ENCODE measurements at regions not wholly inside any gene's neighbourhood (a gene's known extent, or its start where the extent isn't known, plus 50 kb on each side); places are given as distances from the start of the nearest gene placed in this dataset.

GRCh38 chr9:18348083-18348475 is 125.9 kb upstream of the ADAMTSL1 start:
- DNase-seq (ENCODE audit: low read depth), result no peak

DNA sequence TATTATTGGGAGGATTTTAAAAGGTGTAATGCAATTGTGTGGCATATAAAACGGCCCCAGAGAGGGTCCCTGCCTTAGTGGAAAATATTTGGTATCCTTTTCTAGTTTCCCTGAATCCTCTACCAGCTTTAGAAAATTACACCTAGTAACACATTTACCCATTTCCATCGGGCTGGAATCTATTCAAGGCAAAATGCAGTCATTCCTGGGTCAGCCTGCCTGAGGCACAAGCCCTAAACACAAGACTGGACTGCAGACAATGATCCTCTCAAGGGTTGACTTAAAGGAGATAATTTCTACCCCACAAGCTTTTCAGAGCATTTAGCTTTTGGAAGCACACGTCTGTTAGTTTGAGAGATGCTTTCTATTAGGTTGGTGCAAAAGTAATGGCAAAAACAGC is 124.4 kb upstream of the ADAMTSL1 start:
- DNase-seq (ENCODE audit: low read depth), result no peak

DNA sequence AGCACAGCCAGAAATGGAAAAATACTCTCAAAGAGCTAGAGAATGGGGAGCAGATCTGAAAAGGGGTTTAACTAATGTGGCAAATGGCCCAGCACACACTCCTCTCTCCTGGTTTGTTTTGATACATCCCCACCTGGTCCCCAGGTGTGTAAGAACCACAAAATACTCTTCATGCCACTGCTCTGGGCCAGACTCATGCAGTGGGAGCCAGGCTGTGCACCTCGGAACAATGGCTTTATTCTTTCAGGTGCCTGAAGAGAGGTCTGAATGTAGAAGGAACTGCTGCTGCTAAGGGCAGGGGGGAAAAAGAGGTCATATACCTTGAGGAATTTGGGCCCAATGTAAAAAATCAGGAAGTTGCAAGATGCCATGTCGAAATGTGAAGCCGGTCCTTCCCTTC is 123.9 kb upstream of the ADAMTSL1 start:
- no peak for DNase-seq (ENCODE audit: low read depth)

- no peak for DNase-seq (ENCODE audit: low read depth)
These were observed 122.9 kb upstream of the ADAMTSL1 start for GRCh38 chr9:18350995-18351595.

DNA sequence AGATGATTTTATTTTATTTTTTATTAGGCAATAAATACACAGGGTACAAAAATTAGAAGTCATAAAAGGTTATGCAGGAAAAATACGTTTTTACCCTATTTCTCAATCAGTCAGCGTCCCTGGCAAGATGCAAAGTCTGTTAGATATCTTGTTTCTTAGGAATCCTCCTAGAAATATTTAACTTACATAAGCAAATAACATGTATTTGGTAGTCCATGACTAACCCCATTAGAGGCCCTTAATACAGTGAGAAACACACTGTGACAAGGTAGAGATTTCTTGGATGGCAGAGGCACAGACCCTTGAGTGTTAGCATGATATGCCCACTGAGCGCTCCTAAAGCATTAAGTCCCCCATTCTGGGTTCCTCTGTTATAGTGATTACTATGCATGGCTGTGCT is 121.2 kb upstream of the ADAMTSL1 start:
- DNase-seq (ENCODE audit: low read depth), result no peak

- no peak for DNase-seq (ENCODE audit: low read depth)
These were observed 120.5 kb upstream of the ADAMTSL1 start for GRCh38 chr9:18353473-18353872.

DNA sequence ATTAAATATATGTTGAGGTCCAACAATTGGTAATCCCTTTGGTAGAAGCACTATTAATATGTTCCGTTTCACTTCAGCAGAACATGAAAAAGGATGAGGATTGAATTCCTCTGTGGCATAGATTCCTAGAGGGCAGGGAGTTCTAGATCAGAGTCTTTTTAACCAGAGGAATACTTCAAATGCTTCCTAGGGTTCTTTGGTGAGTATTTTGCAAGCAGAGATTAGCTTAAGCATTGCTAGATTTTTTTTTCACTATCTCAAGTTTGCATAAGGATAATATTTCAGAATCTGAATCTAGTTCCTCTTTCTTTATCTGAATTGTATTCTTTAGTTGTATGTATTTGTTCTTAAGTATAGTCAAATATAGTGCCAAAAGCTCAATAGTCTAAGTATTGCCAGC is 116.6 kb upstream of the ADAMTSL1 start:
- no peak for DNase-seq (ENCODE audit: low read depth)

- no peak for DNase-seq (ENCODE audit: low read depth)
These were observed 115.6 kb upstream of the ADAMTSL1 start for GRCh38 chr9:18358325-18358724.

DNA sequence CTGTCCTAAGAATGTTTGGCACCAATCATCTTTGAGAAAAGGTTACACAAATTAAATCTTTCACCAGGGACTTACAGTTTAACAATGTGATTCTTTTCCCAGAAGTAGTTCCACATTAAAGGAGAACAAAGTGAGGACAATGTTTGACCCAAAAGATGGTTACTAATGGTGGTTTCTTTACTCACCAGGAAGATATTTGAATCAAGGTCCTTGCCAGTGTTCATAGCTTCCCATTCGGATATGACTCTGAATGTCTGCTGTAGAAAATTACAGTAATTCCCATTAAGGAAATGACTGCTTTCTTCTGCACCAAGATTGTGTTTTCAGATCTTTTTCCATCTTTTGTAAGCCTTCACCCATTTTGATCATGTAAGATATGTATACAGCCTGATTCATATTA is 114.6 kb upstream of the ADAMTSL1 start:
- peak; percentile 56 for DNase-seq (ENCODE audit: low read depth)

- DNase-seq (ENCODE audit: low read depth), result no peak
These were observed 113.9 kb upstream of the ADAMTSL1 start for GRCh38 chr9:18360005-18360404.

- no peak for DNase-seq (ENCODE audit: low read depth)
These were observed 112.3 kb upstream of the ADAMTSL1 start for GRCh38 chr9:18361646-18362045.

- DNase-seq (ENCODE audit: low read depth), result no peak
These were observed 111.8 kb upstream of the ADAMTSL1 start for GRCh38 chr9:18362166-18362565.

DNA sequence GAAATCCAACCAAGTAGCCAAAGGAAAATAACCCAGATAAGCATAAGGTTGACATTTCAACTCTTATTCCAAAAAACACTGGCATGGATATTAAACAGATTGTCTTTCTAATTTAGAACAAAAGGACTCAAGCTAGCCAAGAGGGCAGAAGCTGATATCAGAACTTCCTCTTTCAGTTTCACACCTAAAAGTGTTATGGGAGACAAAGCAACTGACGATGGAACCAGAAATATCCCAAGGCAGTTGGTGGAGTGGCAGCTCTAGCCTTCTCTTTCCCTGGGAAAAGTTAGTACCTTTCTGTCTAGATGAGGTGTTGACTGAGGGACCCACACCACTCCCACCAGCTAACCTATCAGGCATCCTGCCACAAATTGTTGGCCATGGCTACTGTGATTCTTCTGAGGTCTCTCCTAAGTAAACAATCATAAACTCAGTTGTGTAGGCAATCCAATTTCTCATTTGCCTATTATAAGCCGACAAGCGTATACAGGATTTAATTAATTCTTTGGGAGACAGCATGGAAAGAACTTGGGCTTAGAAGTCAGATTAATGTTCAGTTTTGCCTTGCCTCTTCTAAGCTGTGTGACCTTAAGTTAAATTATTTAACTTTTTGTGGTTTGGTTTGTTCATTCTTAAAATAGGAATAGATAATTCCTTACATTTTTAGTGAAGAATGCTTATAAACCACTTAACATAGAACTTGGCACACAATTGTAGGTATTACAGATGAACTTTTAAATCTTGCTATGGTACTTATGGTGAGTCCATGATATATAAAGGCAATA is 110.9 kb upstream of the ADAMTSL1 start:
- DNase-seq (ENCODE audit: low read depth), result no peak

- DNase-seq (ENCODE audit: low read depth), result no peak
These were observed 108.3 kb upstream of the ADAMTSL1 start for GRCh38 chr9:18365651-18366050.

DNA sequence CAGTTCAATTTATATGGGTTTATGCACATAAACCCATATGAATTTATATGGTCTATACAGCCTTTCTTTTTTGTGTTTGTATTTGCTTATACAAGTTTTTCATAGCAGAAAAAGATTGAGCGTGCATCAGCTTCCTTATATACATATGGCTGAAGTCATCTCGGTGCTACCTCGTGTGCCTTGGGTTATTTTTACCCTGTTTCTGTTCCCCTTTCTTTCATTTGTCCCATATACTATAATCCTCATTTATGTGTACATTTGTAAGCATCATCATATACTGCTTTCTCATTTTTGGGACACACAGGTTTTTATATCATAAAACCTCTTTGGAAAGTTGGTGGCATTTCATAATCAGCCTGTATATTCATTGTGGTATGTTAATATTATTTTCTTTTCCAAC is 107.8 kb upstream of the ADAMTSL1 start:
- DNase-seq (ENCODE audit: low read depth), result no peak

- peak; percentile 57 for DNase-seq (ENCODE audit: low read depth)
These were observed 105.7 kb upstream of the ADAMTSL1 start for GRCh38 chr9:18368206-18368605.

GRCh38 chr9:18371141-18371540 is 102.8 kb upstream of the ADAMTSL1 start:
- DNase-seq (ENCODE audit: low read depth), result no peak

- no peak for DNase-seq (ENCODE audit: low read depth)
These were observed 102.3 kb upstream of the ADAMTSL1 start for GRCh38 chr9:18371621-18372020.

DNA sequence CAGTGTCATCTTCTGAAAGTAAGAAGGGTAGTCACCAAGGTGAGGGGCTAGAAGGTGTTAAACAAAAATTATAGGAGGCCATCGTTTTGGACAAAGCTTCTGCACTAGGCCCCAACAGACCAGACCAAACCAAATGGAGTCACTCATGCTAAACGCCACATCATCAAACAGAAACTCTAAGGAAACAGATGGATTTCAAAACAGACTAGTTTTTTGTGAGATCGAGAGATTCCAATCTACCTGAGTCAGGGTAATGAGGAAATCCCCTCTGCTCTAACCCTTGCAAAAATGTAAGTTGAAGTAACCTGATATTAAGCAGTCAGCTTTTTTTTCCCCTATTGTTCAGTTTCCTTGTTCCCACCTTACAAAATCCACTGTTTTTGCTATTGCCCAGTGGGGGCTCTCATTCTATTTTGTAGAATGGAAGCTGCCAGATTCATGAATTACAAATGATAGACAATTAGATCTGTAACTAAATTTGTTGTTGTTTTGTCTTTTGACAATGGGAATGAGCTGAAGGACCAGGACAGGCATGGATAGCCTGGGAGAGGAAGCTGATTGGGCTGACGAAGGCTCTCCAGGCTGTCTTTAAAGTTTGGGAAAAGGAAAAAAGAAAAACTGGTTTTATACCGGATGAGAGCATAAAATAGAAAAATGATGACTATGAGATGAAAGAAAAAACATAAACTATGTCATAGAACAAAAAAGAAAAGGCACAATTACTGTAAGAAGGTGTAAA is 94.7 kb upstream of the ADAMTSL1 start:
- peak; percentile 70 for DNase-seq (ENCODE audit: low read depth)

- DNase-seq (ENCODE audit: low read depth), result no peak
These were observed 91.7 kb upstream of the ADAMTSL1 start for GRCh38 chr9:18382243-18382642.

- no peak for DNase-seq (ENCODE audit: low read depth)
These were observed 89.9 kb upstream of the ADAMTSL1 start for GRCh38 chr9:18384066-18384465.

DNA sequence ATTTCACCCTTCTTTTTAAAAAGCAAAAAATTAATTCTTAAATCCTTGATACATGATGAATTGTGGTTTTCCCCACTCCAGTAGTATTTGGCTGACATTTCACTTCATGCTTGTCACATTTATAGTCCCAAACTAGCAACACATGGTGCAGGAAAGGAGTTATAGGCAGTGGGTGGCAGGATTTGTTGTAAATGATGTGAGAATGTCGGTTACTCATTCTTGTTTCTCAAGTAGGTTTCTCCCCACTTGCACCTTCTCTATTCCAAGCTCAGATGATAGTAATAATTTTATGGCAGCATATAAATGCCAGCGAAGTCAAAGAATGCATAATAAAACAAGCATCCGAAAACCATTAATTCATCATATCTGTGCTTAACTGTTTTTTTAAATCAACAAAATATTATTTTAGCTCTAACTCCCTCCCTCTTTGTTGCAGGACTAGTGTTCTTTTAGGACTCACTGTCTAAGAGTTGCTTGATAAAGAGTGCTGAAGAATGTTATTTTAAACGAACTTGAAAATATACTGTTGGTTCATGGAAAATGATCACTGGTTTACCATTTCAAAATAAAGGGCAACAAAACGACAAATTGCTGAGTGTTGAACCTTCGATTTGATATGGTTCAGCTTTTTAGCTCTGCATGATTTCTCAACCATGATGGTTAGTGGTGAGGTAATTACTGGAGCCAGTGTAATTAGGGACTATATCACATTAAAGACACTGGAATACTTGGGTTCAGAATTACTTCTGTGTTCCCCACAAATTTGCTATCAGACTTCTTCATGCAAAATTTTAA is 88.1 kb upstream of the ADAMTSL1 start:
- DNase-seq (ENCODE audit: low read depth), result peak; percentile 17

Measured in RPMI7951 (cell line).